GM12874 (cell line): ENCODE measurements at regions not wholly inside any gene's neighbourhood (a gene's known extent, or its start where the extent isn't known, plus 50 kb on each side); places are given as distances from the start of the nearest gene placed in this dataset.

Experiments used
- CTCF ChIP-seq: IDR thresholded peaks from 2 replicates; pipeline ENCODE4 v1.5.1; 2011; ENCODE audit warnings: low read depth, mild to moderate bottlenecking, control low read depth, low read length, moderate library complexity; ENCODE audit not compliant: insufficient read depth

- TF ChIP-seq CTCF: no peak
Observed at GRCh38 chr14:30138567-30138966, 210.9 kb upstream of the PRKD1 start.

DNA sequence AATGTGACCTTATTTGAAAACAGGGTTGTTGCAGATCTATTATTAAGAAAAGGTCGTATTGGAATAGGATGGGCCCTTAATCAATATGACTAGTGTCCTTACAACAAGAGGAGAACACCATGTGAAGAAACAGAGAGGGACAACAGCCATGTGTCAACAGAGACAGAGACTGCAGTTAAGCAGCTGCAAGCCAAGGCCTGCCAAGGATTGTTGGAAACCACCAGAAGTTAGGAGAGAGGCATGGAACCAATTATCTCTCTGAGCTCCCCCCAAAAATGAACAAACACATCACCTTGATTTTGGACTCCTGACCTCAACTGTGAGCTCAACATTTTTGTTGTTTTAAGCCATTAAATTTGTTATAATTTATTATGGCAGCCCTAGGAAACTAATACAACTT is 214.6 kb upstream of the PRKD1 start:
- TF ChIP-seq CTCF: no peak

- no peak for TF ChIP-seq CTCF
Observed at GRCh38 chr14:30143627-30144026, 216.0 kb upstream of the PRKD1 start.

DNA sequence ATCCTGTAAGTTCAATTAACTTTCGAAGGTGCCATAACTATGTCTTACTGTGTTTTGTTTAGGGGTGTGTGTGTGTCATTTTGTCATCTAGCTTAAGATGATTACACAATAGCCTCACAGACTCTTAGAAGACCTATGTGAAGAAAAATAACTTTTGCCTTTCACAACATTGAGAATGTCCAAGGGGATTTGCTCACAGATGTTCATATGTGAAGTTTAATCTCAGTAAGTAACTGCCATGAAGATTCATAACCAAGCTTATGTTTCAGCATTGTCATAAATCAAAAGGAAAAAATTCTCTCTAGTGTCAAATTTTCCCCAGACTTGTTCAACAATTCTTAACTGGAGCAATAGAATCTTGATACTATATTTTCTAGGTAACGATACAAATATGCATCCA is 226.1 kb upstream of the PRKD1 start:
- no peak for TF ChIP-seq CTCF

GRCh38 chr14:30156571-30156970 is 228.9 kb upstream of the PRKD1 start:
- TF ChIP-seq CTCF: no peak

- TF ChIP-seq CTCF: no peak
Observed at GRCh38 chr14:30158299-30158698, 230.7 kb upstream of the PRKD1 start.

- no peak for TF ChIP-seq CTCF
Observed at GRCh38 chr14:30159374-30159773, 231.7 kb upstream of the PRKD1 start.

DNA sequence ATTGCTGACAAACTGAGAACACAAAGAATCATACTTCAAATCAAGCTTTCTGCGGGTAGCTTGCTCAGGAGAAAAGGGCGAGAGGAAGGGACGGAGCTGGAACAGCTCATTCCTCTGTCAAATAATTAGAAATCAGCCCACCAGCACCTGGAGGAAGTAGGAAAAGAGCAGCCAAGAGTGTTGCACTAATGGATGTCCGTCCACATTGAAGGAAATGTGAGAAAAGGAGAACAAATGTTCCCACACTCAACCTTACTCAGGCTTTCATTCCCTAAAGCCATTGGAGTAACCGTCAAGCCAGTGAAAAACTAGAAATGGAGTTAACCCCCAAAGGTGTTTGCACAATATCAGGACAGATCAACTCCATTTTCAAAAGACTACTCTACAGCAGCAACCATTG is 233.0 kb upstream of the PRKD1 start:
- TF ChIP-seq CTCF: no peak
